WTC11 (cell line): ENCODE measurements at regions not wholly inside any gene's neighbourhood (a gene's known extent, or its start where the extent isn't known, plus 50 kb on each side); places are given as distances from the start of the nearest gene placed in this dataset.

Experiments used
- ATAC-seq: fragments of 200-7000 bp; cut with Tn5 transposase; 2 replicates; pipeline ENCODE4 v1.10.0; 2021; ENCODE audit warnings: mild to moderate bottlenecking, moderate library complexity
- CTCF ChIA-PET: fragments of 300-600 bp; sonication (Branson Sonifier 250); formaldehyde crosslinking; loops from one replicate; lab custom pipeline; 2021; ENCODE audit warnings: antibody characterized with exemption; lab: Charles Lee
- POLR2A ChIA-PET: fragments of 350-600 bp; sonication (Branson Sonifier 250); formaldehyde crosslinking; loops from one replicate; lab custom pipeline; 2021; ENCODE audit warnings: antibody characterized with exemption; lab: Charles Lee
- DNase-seq: peaks from one replicate; pipeline ENCODE4 v3.0.0; 2021; ENCODE audit warnings: low spot score
- H3K27ac Mint-ChIP-seq: 2 replicates; pipeline ENCODE4 v1.8.0; 2021; ENCODE audit warnings: mixed read lengths
- H3K27me3 Mint-ChIP-seq: 2 replicates; pipeline ENCODE4 v1.8.0; 2021; ENCODE audit warnings: low read depth, mild to moderate bottlenecking, moderate library complexity, mixed read lengths
- H3K36me3 Mint-ChIP-seq: 2 replicates; pipeline ENCODE4 v1.8.0; 2021; ENCODE audit warnings: mixed read lengths
- H3K4me1 Mint-ChIP-seq: 2 replicates; pipeline ENCODE4 v1.8.0; 2022; ENCODE audit warnings: mixed read lengths
- H3K4me3 Mint-ChIP-seq: 2 replicates; pipeline ENCODE4 v1.8.0; 2021; ENCODE audit warnings: mild to moderate bottlenecking, moderate library complexity, mixed read lengths
- H3K9me3 Mint-ChIP-seq: 2 replicates; pipeline ENCODE4 v1.8.0; 2021; ENCODE audit warnings: mixed read lengths
- ELF4 ChIP-seq: sonication (generic); formaldehyde crosslinking; IDR thresholded peaks from 2 replicates; pipeline ENCODE4 v1.8.1; 2022; ENCODE audit warnings: low read depth, mild to moderate bottlenecking, moderate library complexity, missing genetic modification reagents
- TCF7 ChIP-seq: sonication (generic); formaldehyde crosslinking; IDR thresholded peaks from 2 replicates; pipeline ENCODE4 v1.8.0; 2022; ENCODE audit warnings: mild to moderate bottlenecking, low read depth, missing genetic modification reagents, moderate library complexity
- ZNF263 ChIP-seq: sonication (generic); formaldehyde crosslinking; IDR thresholded peaks from 2 replicates; pipeline ENCODE4 v1.8.1; 2022; ENCODE audit warnings: low read depth, mild to moderate bottlenecking, moderate library complexity, missing genetic modification reagents
- ZNF671 ChIP-seq: fragments of 250-450 bp; sonication (Bioruptor Pico); IDR thresholded peaks from 2 replicates; pipeline ENCODE4 v1.8.0; 2021; ENCODE audit warnings: mild to moderate bottlenecking
- TF ChIP-seq, protein P1 (sequence below): fragments of 200-600 bp; IDR thresholded peaks from 2 replicates; pipeline ENCODE4 v1.8.0; 2022; ENCODE audit warnings: antibody characterized with exemption
- TF ChIP-seq, protein P2 (sequence below): sonication (generic); formaldehyde crosslinking; IDR thresholded peaks from 2 replicates; pipeline ENCODE4 v1.8.0; 2022; ENCODE audit warnings: mild to moderate bottlenecking, missing genetic modification reagents
- TF ChIP-seq, protein P3 (sequence below): sonication (generic); formaldehyde crosslinking; IDR thresholded peaks from 2 replicates; pipeline ENCODE4 v1.8.1; 2023; ENCODE audit warnings: mild to moderate bottlenecking, missing genetic modification reagents, moderate library complexity
- TF ChIP-seq, protein P4 (sequence below): fragments of 250-450 bp; sonication (Bioruptor Pico); IDR thresholded peaks from 2 replicates; pipeline ENCODE4 v1.9.0; 2021; ENCODE audit warnings: moderate library complexity, mild to moderate bottlenecking, inconsistent platforms, borderline replicate concordance
- TF ChIP-seq, protein P5 (sequence below): sonication (generic); formaldehyde crosslinking; conservative IDR thresholded peaks from 2 replicates; pipeline ENCODE4 v1.8.1; 2023; ENCODE audit warnings: mild to moderate bottlenecking, low read depth, missing genetic modification reagents, moderate library complexity
- TF ChIP-seq, protein P6 (sequence below): fragments of 250-450 bp; sonication (Bioruptor Pico); IDR thresholded peaks from 2 replicates; pipeline ENCODE4 v1.8.0; 2021; ENCODE audit warnings: mild to moderate bottlenecking
- TF ChIP-seq, protein P7 (sequence below): sonication (generic); formaldehyde crosslinking; IDR thresholded peaks from 2 replicates; pipeline ENCODE4 v1.8.1; 2022; ENCODE audit warnings: mild to moderate bottlenecking, moderate library complexity, missing genetic modification reagents

DNA sequence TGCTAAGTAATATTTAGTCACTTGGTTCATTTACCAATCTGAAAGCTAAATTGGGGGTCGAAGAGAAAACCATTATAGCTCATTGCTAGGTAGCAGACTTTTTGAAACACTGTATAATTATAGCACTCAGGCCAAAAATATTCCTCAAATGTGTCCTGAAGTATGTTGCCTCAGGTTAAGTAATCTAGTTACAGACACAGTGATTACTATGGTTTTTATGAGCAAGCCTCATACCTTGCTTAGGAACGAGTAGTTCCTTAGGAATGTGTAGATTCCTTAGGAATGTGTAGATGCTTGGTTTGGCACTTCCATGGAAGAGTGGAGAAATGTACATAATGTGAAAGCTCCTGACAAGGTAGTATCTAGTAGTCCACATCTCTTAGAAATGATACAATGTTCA lies 387.5 kb downstream of the LMO7 start (continued):
- no peak for TF ChIP-seq TCF7 (CRISPR knock-in tag)
- TF ChIP-seq, protein P1, sequence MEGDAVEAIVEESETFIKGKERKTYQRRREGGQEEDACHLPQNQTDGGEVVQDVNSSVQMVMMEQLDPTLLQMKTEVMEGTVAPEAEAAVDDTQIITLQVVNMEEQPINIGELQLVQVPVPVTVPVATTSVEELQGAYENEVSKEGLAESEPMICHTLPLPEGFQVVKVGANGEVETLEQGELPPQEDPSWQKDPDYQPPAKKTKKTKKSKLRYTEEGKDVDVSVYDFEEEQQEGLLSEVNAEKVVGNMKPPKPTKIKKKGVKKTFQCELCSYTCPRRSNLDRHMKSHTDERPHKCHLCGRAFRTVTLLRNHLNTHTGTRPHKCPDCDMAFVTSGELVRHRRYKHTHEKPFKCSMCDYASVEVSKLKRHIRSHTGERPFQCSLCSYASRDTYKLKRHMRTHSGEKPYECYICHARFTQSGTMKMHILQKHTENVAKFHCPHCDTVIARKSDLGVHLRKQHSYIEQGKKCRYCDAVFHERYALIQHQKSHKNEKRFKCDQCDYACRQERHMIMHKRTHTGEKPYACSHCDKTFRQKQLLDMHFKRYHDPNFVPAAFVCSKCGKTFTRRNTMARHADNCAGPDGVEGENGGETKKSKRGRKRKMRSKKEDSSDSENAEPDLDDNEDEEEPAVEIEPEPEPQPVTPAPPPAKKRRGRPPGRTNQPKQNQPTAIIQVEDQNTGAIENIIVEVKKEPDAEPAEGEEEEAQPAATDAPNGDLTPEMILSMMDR: no peak
- no peak for TF ChIP-seq ZNF671 (CRISPR knock-in tag)
- TF ChIP-seq, protein P2, sequence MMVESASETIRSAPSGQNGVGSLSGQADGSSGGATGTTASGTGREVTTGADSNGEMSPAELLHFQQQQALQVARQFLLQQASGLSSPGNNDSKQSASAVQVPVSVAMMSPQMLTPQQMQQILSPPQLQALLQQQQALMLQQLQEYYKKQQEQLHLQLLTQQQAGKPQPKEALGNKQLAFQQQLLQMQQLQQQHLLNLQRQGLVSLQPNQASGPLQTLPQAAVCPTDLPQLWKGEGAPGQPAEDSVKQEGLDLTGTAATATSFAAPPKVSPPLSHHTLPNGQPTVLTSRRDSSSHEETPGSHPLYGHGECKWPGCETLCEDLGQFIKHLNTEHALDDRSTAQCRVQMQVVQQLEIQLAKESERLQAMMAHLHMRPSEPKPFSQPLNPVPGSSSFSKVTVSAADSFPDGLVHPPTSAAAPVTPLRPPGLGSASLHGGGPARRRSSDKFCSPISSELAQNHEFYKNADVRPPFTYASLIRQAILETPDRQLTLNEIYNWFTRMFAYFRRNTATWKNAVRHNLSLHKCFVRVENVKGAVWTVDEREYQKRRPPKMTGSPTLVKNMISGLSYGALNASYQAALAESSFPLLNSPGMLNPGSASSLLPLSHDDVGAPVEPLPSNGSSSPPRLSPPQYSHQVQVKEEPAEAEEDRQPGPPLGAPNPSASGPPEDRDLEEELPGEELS (CRISPR knock-in tag): no peak

DNA sequence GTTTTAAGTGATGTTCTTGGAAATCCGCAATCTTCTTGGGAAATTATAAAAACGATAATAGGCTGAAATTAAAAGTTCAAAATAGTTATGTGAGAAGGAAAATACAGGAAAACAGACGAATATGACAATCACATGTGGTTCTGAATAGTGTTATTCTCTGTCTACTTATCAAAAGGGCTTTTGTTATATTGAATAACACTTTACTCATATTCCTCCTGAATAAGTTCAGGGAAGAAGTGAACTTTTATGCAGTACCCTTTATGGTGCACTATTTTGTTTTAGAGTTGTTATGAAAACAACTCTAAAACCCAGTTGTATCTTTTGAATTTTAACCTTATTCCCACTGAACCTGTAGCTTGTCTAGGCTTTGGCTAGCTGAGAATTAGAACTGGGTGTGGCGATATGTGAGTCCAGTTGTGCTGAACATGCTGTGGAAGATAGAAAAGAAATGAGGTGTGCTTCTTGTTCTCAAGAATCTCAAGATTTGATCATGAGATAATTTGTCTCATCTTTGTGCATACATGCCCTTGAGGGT lies 384.4 kb downstream of the LMO7 start:
- Mint-ChIP-seq H3K4me1 (peaks cover 6% of the 10 kb centered on the region), H3K36me3 (no peaks in the 10 kb centered on the region)
- TF ChIP-seq, protein P3, sequence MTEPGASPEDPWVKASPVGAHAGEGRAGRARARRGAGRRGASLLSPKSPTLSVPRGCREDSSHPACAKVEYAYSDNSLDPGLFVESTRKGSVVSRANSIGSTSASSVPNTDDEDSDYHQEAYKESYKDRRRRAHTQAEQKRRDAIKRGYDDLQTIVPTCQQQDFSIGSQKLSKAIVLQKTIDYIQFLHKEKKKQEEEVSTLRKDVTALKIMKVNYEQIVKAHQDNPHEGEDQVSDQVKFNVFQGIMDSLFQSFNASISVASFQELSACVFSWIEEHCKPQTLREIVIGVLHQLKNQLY (CRISPR knock-in tag): no peak
- TF ChIP-seq, protein P4, sequence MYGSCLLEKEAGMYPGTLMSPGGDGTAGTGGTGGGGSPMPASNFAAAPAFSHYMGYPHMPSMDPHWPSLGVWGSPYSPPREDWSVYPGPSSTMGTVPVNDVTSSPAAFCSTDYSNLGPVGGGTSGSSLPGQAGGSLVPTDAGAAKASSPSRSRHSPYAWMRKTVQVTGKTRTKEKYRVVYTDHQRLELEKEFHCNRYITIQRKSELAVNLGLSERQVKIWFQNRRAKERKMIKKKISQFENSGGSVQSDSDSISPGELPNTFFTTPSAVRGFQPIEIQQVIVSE (CRISPR knock-in tag): no peak
- TF ChIP-seq, protein P5, sequence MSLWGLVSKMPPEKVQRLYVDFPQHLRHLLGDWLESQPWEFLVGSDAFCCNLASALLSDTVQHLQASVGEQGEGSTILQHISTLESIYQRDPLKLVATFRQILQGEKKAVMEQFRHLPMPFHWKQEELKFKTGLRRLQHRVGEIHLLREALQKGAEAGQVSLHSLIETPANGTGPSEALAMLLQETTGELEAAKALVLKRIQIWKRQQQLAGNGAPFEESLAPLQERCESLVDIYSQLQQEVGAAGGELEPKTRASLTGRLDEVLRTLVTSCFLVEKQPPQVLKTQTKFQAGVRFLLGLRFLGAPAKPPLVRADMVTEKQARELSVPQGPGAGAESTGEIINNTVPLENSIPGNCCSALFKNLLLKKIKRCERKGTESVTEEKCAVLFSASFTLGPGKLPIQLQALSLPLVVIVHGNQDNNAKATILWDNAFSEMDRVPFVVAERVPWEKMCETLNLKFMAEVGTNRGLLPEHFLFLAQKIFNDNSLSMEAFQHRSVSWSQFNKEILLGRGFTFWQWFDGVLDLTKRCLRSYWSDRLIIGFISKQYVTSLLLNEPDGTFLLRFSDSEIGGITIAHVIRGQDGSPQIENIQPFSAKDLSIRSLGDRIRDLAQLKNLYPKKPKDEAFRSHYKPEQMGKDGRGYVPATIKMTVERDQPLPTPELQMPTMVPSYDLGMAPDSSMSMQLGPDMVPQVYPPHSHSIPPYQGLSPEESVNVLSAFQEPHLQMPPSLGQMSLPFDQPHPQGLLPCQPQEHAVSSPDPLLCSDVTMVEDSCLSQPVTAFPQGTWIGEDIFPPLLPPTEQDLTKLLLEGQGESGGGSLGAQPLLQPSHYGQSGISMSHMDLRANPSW: no peak
- TF ChIP-seq, protein P6, sequence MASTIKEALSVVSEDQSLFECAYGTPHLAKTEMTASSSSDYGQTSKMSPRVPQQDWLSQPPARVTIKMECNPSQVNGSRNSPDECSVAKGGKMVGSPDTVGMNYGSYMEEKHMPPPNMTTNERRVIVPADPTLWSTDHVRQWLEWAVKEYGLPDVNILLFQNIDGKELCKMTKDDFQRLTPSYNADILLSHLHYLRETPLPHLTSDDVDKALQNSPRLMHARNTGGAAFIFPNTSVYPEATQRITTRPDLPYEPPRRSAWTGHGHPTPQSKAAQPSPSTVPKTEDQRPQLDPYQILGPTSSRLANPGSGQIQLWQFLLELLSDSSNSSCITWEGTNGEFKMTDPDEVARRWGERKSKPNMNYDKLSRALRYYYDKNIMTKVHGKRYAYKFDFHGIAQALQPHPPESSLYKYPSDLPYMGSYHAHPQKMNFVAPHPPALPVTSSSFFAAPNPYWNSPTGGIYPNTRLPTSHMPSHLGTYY (CRISPR knock-in tag): no peak
- TF ChIP-seq, protein P7, sequence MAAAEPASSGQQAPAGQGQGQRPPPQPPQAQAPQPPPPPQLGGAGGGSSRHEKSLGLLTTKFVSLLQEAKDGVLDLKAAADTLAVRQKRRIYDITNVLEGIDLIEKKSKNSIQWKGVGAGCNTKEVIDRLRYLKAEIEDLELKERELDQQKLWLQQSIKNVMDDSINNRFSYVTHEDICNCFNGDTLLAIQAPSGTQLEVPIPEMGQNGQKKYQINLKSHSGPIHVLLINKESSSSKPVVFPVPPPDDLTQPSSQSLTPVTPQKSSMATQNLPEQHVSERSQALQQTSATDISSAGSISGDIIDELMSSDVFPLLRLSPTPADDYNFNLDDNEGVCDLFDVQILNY (CRISPR knock-in tag): no peak
- no peak for TF ChIP-seq ZNF263 (CRISPR knock-in tag)
- TF ChIP-seq ELF4: no peak
- TF ChIP-seq, all 79 proteins: peak for 0
- CTCF ChIA-PET: no interaction called here
- H3K9me3 Mint-ChIP-seq: peaks cover 5% of the 10 kb centered on the region; the same call in 1 of the 2 replicates
- DNase-seq (no peak), ATAC-seq (no peak)
- no peak overlapping the region for H3K4me3 Mint-ChIP-seq
- H3K27me3 Mint-ChIP-seq: no peaks in the 10 kb centered on the region
- POLR2A ChIA-PET: no interaction called here
- no peak overlapping the region for H3K27ac Mint-ChIP-seq
